SK-N-MC (cell line): ENCODE measurements at regions not wholly inside any gene's neighbourhood (a gene's known extent, or its start where the extent isn't known, plus 50 kb on each side); places are given as distances from the start of the nearest gene placed in this dataset.

Experiments used
- EZH2 ChIP-seq: fragments of 200-600 bp; sonication (generic); IDR thresholded peaks from one replicate; pipeline ENCODE4 v1.6.1; 2017; ENCODE audit warnings: antibody characterized with exemption
- FOXP2 ChIP-seq: optimal IDR thresholded peaks from 2 replicates; pipeline ENCODE3; 2011; ENCODE audit warnings: mild to moderate bottlenecking, moderate library complexity; ENCODE audit not compliant: insufficient read depth; ENCODE audit errors: extremely low read length, control extremely low read depth
- POLR2AphosphoS5 ChIP-seq: IDR thresholded peaks from 2 replicates; pipeline ENCODE4 v1.6.1; 2012; ENCODE audit warnings: mild to moderate bottlenecking, low read depth, low read length, borderline replicate concordance

DNA sequence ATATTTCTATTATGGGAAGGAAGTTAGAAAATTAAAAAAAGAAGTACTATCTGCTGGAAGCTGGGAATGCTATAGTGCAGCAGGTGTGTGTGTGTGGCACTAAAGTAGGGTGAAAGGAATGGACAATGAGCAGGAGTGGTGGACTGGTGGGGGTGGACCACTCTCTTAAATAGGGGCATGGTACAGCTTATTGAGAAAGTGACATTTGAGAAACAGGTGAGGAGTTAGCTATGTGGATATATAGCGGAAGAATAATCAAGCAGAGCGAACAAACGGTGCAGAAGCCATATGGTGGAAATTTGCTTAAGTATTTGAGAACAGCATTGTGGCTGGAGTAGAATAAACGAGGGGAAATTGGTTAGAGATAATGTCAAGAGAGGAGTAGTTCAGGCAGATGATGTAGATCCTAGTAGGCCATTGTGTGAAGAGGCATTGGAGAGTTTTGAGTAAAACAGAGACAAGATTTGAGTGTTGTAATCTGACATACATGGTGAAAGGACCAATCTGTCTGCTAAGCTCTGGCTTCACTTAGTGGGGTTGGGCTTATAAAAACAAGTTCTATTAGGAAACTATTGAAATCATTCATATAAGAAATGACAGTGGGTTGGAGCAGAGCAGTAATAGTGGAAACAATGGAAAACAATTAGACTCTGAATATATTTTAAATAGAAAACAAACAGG lies 149.2 kb upstream of the SYT10 start:
- TF ChIP-seq EZH2 (no peak), POLR2AphosphoS5 (no peak), FOXP2 (no peak)
